GM04503 (cell line): ENCODE measurements at regions not wholly inside any gene's neighbourhood (a gene's known extent, or its start where the extent isn't known, plus 50 kb on each side); places are given as distances from the start of the nearest gene placed in this dataset.

Experiments
- DNase-seq: peaks from one replicate; pipeline ENCODE4 v3.0.0-alpha.2; 2012; ENCODE audit warnings: low read depth

- peak; percentile 66 for DNase-seq
These were observed 54.9 kb upstream of the MAP2 start for GRCh38 chr2:209368914-209369313.

GRCh38 chr2:209369656-209370055 lies 54.2 kb upstream of the MAP2 start:
- no peak for DNase-seq

- no peak for DNase-seq
These were observed 52.4 kb upstream of the MAP2 start for GRCh38 chr2:209371407-209371806.
